GM21723 (cell line): ENCODE measurements at regions not wholly inside any gene's neighbourhood (a gene's known extent, or its start where the extent isn't known, plus 50 kb on each side); places are given as distances from the start of the nearest gene placed in this dataset.
"Not testable (repeated sequence)": the region's sequence is repeated elsewhere in the genome, so short reads cannot be mapped to it uniquely, and the experiment has no call there.

Experiments
- ATAC-seq: cut with Tn5 transposase; IDR thresholded peaks from one replicate; pipeline ENCODE4 v1.9.1; 2021; ENCODE audit warnings: mild to moderate bottlenecking, moderate library complexity; ENCODE audit not compliant: unreplicated experiment

DNA sequence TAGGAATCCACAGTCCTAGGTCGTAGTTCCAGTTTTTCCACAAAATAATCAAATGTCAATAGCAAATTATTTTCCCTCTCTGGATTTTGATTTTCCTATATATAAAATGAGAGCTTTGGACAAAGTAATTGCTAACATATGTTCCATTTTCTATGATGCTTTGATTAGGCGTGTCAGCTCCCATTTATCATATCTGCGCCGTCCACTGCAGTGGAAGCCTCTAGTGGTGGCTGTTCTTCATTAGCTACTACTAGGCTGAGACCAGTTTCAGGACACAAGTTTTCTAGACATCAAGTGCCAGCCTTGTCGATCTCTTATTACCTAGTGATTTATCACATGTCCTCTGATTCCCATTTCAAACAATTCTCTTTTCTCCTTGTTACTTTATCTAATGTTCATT is 271.5 kb downstream of the TUSC7 start:
- ATAC-seq, result no peak

DNA sequence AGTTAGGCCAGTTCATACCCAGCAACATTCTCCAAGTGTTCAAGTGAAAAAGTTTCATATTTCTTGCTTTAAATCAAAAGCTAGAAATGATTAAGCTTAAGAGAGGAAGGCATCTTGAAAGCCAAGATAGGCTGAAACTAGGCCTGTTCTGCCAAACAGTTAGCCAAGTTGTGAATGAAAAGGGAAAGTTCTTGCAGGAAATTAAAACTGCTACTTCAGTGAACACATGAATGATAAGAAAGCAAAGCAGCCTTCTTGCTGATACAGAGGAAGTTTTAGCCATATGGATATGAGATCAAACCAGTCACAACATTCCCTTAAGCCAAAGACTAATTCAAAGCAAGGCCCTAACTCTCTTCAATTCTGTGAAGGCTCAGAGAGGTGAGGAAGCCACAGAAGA is 274.7 kb downstream of the TUSC7 start:
- ATAC-seq, result no peak

DNA sequence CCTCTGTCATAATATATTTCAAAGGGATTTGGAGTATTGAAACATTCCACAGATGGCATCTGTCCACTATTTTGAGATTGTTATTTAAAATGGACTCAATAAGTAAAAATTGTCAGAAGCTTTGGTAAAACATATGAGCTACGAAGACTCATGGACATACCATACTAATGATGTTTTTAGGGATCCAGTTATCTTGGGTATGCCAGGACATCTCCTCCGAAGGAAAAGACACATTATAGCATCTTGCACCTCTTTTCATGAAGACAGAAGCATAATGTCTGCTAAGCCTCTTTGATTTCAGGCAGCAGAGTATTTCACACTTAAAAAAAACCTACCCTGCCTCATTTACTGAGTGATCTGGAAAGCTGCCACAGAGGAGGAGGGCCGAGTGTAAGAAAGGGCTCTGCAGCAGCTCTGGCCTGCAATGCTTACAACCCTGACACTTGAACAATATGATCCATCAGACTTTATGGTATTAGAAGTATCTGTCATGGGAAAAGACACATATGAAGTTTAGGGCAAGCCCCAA is 284.8 kb downstream of the TUSC7 start:
- ATAC-seq, result no peak

DNA sequence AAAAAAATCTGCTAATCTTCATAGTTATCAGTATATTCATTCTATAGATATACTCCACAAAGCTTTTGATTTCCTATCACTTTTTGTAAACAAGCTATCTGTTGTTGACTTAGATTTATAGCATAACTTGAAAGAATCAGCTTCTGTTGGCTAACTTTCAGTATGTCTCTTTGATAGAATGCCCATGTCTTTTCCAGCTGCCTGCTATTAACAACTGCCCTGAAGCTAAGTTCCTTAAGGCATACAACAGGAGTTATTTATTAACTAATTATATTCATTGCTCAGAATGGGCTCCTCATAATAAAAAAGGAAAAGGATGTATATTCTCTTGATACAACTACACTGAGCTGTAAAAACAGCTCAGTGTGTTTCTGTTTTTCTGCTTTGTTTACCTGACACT is 293.9 kb downstream of the TUSC7 start:
- ATAC-seq, result no peak

DNA sequence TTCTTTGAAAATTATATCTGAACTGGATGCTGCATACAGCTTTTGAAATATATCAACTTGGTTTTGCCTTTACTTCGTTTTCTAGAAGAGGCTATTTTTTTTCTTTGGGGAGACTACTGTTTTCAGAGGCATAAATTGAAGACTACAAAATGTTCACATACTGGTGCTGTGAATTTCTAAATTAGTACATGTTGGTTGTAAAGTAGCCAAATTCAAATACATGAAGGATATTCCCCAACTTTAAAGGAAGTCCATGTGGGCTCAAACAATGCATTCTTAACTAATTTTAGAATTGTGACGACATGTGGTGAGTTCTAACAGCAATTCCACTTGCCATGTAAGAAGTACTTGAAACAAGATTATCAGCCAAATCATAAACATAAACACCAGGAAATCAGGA is 295.7 kb downstream of the TUSC7 start:
- ATAC-seq, result no peak

DNA sequence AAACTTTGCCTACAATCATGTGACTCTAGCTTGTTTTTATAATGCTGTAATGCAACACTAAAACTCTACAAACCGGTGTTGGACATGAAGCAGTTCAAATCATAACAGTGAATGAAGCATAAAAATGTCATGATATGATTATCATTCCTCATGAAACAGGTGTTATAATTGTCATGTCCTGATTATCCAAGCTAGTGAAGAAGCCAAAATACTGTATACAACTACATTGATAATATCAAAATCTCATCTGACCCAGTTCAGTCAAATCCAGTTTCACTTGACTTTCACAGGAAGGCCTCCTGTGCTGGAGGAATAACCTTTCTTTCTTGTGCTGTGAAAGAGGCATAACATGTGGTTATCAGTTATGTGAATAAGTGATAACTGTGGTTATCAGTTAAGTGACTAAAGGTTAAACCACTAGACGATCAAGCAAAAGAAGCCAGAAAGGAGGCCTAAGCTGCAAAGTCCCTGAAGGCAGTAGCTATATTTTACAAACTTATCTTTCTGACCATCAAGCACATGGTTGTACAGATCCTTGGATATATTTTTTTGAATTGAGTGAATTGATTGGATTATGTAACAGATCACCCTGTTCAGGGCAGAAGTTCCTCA is 296.4 kb downstream of the TUSC7 start:
- ATAC-seq, result no peak

DNA sequence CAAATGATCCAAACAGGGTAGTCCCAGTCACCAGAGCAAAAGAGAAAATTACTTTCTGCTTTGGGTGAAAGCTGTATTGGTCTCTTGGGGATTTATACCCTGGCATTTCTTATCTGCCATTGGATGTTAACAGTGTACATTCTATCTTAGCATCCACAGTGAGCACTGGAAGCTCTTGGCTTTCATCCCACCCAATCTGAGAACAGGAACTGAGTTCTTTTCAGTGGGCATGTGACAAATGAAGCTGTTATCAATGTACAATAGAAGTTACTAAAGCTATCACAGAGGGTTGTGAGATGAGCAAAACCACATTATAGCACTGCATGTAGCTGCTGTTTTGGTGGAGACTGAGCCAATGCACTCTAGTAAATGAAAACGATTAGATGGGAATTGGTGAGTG is 300.7 kb downstream of the TUSC7 start:
- no peak for ATAC-seq

DNA sequence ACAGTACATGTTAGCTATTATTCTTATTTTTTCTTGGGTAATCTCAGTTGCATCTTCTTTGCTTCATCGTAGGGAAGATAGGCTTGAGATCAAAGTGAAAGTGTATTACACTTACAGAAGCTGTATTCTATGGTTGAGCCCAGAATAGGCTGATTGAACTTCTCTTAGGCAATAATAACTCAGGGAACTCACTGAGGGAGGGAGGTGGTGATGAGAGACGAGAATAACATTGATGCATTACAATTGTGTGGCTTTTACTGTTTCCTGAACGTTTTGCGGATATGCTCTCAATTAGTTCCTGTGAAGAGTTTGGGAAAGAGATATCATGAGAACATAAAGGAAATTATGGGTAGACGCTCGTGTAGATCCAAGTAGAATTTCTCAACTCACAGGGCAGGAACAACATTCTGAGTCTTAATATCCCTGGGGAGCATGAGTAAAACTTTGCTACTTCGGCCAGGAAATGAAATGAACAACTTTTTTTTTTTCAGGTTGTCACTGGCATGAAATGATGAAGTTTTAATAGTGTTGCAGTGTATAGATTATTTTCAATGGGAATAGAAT is 302.2 kb downstream of the TUSC7 start:
- no peak for ATAC-seq

DNA sequence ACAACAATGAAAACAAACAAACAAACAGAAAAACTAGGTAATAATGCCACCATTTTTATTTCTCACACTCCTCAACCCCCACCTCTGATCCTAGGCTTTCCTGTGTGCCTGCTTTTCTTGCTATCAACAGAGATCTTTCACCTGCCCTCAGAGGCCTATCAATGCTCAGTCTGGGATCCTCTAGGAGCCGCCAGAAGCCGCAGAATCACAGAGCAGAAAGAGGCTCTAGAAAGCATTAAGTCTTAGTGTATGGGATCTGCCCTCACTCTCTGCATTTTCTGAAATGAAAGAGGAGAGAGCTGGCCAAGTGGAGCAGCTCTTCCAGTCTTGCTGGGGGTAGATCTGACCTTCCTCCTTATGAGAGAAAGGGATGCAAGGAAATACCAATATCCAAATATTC is 306.8 kb downstream of the TUSC7 start:
- no peak for ATAC-seq

DNA sequence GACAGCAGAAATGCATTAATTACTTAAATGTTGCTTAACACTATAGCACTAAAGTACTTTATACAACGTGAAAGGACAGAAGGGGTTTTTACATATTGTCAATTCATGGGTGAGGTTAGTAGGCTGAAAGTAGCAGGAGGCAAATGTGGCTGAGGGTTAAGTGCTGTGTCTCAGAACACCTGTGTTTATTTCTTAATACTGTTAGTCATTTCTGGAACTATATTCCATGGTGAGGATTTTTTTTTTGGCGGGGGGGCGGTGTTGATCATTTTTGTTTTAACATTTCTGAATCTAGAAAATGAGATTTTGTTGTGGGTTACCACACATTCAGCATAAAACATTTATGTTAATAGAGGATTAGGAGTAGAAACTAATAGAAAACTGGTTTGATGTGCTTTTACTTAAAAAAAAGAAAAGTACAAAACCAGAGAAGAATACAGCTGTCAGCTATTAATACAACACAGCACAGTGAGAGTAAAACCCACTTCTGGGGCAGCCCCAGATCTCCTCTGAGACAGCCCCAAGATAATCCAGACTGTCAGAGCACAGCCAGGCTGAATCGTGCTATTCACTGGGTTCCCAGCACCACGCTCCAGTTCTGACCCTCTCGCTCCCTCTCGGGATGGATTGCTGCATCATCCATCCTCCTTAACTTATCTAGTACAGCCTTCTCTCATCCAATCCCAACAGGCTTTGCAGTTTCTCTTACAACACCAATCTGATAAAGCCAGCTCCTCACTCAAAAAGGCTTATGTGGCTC is 307.7 kb downstream of the TUSC7 start:
- ATAC-seq, result peak; percentile 91

DNA sequence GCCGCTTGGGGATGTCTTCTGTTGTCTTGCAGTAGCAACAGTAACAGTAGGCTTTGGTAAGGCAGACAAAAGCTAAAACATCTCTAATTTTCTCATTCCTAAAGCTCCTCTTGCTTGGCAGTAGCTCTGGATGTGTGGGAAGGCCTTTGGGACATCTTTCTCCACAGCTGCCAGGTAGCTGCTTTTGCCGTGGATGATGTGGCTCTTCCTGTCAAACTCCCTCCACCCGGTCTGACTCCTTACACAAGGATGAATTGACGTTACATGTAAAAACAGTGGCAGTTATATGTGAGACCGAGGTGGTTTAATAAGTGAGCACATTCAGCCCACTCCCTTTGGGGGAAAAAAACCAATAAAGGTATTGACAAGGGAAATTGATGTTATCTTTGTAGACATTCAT is 309.1 kb downstream of the TUSC7 start:
- ATAC-seq, result no peak

DNA sequence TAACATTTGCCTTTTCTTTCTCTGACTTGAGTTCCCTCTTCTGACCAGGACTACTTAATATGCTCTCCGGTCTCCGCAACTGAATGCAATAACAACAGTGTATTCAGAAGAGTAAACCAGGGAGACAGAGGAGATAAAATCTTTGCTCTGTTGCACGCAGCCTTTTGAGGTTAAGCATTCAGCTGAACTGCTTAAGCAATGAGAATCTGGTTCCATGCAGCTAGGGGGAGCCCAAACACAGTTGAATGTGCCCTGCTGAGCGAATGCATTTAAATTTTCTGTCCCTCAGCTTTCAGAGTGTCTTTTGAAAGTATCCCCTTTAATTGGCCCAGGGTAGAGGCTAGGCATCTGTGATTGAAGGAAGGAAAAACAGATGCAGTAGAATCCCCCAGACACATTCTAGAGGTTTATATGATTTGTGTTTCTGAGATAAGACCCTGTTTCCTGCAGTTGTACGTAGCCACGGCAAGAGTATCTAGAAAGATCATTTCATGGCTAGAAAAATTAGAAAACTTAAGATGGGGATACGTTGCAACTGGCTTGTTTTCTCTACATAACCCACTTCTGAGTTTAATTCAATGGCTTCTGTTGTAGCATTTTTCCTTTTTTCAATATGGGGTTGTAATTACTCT is 309.6 kb downstream of the TUSC7 start:
- peak; percentile 46 for ATAC-seq

DNA sequence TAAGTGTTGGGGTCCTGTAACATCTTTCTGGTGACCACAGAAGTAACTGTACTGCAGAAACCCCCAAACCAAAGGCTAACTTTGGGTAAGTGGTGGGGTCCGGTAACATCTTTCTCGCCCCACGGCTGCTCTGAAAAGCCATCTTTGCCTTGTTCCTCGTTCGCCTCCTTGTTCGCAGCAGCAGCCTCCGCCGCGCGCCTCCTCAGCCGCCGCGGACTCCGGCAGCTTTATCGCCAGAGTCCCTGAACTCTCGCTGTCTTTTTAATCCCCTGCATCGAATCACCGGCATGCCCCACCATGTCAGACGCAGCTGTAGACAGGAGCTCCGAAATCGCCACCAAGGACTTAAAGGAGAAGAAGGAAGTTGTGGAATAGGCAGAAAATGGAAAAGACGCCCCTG is 316.8 kb downstream of the TUSC7 start:
- no peak for ATAC-seq

DNA sequence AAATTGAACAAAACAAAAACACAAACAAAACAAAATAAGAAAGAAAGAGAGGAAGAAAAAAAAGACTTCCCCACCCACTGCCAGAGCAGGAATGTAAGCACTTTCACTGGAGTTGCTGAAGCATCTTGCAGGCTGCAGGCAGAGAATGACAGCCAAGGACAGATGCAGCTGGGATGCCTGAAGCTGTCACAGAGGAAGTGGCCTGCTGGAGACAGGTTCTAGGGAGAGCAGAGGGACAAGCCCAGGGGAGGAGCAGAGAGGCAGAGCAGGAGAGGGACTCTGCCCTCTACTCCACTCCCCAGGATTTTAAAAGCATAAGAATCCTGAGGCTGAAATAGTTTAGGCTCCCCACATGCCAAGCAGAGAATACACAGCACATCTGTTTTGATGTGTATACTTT is 326.2 kb downstream of the TUSC7 start:
- no peak for ATAC-seq

DNA sequence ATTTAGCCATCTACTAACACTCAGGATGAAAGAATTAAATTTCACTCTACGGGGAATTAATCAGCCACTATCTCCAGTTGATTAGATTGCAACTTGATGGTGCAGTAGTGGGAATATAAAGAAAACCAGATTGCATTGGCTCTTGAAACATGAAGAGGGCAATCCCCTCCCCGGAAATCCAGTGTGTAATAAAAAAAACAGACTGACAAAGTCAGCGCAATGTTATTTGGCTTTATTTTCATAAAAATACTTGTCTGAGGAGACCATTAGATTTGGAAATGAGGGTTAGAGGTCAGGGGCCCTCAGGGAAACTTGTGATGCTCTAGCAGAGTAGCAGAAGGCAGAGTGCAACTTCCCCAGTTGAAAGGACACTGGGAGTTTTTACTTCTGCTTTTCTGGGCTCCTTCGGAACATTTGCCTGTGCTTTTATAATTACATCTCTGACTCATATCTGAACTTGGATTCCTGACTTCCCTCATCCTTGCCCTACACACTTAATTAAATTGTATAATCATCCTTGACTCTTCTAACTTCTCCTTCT is 326.8 kb downstream of the TUSC7 start:
- ATAC-seq, result no peak

DNA sequence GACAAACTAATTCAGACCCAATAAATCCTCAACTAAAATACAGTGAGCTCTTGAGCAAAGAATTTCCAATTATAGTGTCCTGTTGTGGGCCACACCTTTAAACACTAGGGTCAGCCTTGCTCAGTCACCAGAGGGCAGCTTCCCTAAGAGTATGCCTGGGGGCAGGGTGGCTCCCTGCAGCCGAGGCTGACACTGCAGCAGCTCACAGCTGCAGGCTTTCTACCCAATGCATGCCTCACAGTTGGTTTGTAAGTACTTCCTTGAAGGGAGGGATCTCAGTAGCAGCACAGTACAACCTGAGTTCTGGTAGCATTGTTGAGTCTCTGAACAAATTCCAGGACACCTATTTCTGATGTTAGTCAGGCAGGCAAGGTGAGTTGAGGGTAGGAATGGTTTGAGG is 335.6 kb downstream of the TUSC7 start:
- ATAC-seq, result no peak

DNA sequence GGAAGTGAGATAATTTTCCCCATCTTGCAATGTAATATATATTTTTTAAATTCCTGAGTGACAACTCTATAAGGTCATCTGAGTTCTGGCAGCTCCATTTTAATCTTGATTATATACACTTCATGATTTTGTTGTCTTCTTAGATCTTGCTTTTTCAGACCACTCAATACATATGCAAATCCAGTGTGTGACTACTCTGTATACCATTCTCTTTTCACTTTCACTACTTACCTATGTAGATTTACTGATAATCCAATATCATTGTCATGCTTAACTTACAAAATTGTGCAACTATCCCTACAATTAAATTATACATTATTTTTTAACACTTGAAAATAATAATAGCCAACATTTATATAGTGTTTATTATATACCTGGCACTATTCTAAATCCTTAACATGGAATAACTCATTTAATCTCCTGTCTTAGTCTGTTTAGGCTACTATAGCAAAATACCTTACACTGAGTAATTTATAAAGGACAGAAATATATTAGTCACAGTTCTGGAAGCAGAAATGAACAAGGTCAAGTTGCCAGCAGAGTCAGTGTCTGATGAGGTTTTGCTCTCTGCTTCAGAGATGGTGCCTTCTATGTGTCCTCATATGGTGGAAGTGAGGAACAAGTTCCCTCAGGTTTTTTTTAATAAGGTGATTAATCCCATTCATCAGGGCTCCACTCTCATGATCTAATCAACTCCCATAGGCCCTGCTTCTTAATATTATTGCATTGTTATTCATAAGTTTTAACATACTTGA is 338.5 kb downstream of the TUSC7 start:
- no peak for ATAC-seq

DNA sequence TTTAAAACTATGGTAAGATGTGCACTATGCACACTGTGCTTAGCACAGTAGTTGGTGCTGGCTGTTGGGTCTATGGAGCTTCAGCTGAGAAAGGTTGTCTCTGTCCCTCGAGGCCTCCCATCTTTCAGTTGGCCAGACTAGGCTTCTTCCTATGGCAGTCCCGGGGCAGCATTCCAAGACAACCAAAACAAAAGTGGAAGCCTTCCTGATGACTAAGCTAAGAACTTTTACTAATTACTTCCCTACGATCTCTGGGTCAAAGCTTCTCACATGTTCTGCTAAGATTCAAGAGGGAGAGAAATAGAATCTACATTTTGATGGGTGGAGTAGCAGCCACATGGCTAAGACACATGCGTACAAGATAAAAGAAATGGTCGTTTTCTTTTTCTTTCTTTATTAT is 342.8 kb downstream of the TUSC7 start:
- no peak for ATAC-seq

DNA sequence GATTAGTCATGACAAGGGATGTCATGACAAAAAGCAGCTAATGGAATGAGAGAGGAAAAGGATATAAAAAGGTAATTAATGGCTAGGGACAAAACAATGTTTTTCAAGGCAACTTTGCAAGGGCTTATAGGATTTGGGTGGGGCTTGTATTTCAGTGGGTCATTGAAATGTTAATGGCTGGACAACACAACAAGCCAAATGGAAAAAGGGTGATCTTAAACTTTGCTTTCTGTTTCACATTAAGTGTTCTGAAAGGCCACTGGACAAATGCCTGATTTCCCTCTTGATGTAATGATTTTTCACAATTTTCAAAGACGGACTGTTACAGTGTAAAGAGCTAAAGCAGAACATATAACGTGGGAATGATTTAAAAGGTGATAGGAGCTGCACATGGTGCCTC is 345.0 kb downstream of the TUSC7 start:
- no peak for ATAC-seq

DNA sequence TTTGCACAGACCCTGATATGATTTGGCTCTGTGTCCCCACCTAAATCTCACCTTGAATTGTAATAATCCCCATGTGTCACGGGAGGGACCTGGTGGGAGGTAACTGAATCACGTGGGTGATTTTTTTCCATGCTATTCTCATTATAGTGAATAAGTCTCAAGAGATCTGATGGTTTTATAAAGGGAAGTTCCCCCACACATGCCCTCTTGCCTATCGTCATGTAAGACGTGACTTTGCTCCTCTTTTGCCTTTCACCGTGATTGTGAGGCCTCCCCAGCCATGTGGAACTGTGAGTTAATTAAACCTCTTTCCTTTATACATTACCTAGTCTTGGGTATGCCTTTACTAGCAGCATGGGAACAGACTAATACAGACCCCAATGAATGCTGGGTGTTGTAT is 347.4 kb downstream of the TUSC7 start:
- ATAC-seq, result not testable (repeated sequence)
